22Rv1 (cell line): ENCODE measurements at regions not wholly inside any gene's neighbourhood (a gene's known extent, or its start where the extent isn't known, plus 50 kb on each side); places are given as distances from the start of the nearest gene placed in this dataset.

ENCODE experiments used
- H3K27ac ChIP-seq: fragments of 450-650 bp; 2 replicates; pipeline ENCODE4 v1.5.1; 2017
- CTCF ChIP-seq: fragments of 450-650 bp; IDR thresholded peaks from 2 replicates; pipeline ENCODE4 v1.5.1; 2017; ENCODE audit warnings: mild to moderate bottlenecking
- ZFX ChIP-seq: fragments of 450-650 bp; IDR thresholded peaks from 2 replicates; pipeline ENCODE4 v1.6.1; 2017; ENCODE audit warnings: antibody characterized with exemption, borderline replicate concordance

DNA sequence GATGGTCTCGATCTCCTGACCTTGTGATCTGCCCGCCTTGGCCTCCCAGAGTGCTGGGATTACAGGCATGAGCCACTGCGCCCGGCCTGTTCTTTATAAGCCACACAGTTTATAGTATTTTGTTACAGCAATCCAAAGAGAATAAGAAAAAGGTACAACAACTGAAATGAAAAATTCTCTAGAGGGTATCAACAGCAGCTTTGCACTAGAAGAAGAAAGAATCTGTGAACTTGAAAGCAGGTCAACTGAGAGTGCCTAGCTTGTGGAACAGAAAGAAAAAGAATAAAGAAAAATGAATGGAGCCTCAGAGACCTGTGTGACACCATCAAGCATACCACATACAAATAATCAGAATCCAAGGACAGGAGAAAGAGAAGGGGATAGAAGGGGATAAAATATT, 66.8 kb upstream of the CTLA4 start:
- H3K27ac ChIP-seq: no peak overlapping the region
- TF ChIP-seq CTCF (no peak), ZFX (no peak)

- H3K27ac ChIP-seq: no peak overlapping the region
- no peak for TF ChIP-seq CTCF
- no peak for TF ChIP-seq ZFX
These were observed 65.1 kb upstream of the CTLA4 start for GRCh38 chr2:203802342-203803052.

DNA sequence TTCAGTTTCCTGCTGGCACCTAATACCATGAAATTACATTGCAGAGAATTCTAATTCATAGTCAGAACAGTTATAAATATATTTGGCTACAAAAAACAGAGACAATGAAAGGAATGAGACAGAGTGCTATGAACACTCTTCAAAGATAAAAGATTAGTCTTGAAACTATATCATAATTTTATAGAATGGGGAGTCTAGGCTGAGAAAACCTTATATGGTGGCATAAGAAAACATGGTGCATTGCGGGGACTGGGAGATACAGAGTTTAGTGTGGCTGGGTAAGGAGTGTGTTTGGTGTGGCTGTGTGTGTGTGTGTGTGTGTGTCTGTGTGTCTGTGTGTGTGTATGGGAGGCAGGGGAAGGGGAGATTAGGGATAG, 64.5 kb upstream of the CTLA4 start:
- H3K27ac ChIP-seq: no peak overlapping the region
- no peak for TF ChIP-seq CTCF
- TF ChIP-seq ZFX: no peak

- H3K27ac ChIP-seq: no peak overlapping the region
- TF ChIP-seq ZFX (no peak), CTCF (no peak)
These were observed 63.5 kb upstream of the CTLA4 start for GRCh38 chr2:203804070-203804469.

GRCh38 chr2:203804764-203805485, 62.6 kb upstream of the CTLA4 start:
- no peak overlapping the region for H3K27ac ChIP-seq
- TF ChIP-seq CTCF: no peak
- TF ChIP-seq ZFX: no peak

GRCh38 chr2:203805486-203805838, 62.1 kb upstream of the CTLA4 start:
- H3K27ac ChIP-seq: no peak overlapping the region
- no peak for TF ChIP-seq CTCF
- TF ChIP-seq ZFX: no peak

GRCh38 chr2:203806761-203807160, 60.8 kb upstream of the CTLA4 start:
- H3K27ac ChIP-seq: no peak overlapping the region

More at GRCh38 chr2:203806761-203807160, 60.8 kb upstream of the CTLA4 start:
- TF ChIP-seq ZFX: no peak
- TF ChIP-seq CTCF: no peak
